Transverse colon (tissue), 4 donors: ENCODE measurements at regions not wholly inside any gene's neighbourhood (a gene's known extent, or its start where the extent isn't known, plus 50 kb on each side); places are given as distances from the start of the nearest gene placed in this dataset.
"Not testable (repeated sequence)": the region's sequence is repeated elsewhere in the genome, so short reads cannot be mapped to it uniquely, and the experiment has no call there.

Source experiments
- DNase-seq: peaks from one replicate; pipeline ENCODE4 v3.0.0-alpha.2; 2019
- H3K27ac ChIP-seq, 4 donors: fragments of 200-600 bp; sonication (generic); 2 replicates each; pipeline ENCODE4 v1.5.1; 2016 to 2018; ENCODE audit warnings: inconsistent platforms in 4 of 4
- H3K27me3 ChIP-seq: fragments of 200-600 bp; sonication (generic); 2 replicates; pipeline ENCODE4 v1.5.1; 2017; ENCODE audit warnings: inconsistent platforms
- H3K36me3 ChIP-seq, 4 donors: fragments of 200-600 bp; sonication (generic); 2 replicates each; pipeline ENCODE4 v1.5.1; 2017 to 2019; ENCODE audit warnings: inconsistent platforms in 4 of 4
- H3K4me1 ChIP-seq, 4 donors: fragments of 200-600 bp; sonication (generic); 2 replicates each; pipeline ENCODE4 v1.5.1; 2017 to 2020; ENCODE audit warnings: inconsistent platforms in 4 of 4
- H3K4me3 ChIP-seq, 4 donors: fragments of 200-600 bp; sonication (generic); 1 replicate in 1 of 4; 2 replicates in 3 of 4; pipeline versions ENCODE4 v1.5.1 to v1.6.1; 2017 to 2019; ENCODE audit warnings: inconsistent platforms in 4 of 4
- H3K9me3 ChIP-seq, 2 donors: fragments of 200-600 bp; sonication (generic); 2 replicates each; pipeline ENCODE4 v1.5.1; 2017 to 2019; ENCODE audit warnings: inconsistent platforms in 2 of 2
- EP300 ChIP-seq: sonication (generic); formaldehyde crosslinking; IDR thresholded peaks from one replicate; pipeline ENCODE4 v1.6.1; 2017; ENCODE audit warnings: antibody characterized with exemption, low read depth
- POLR2A ChIP-seq: fragments of 450-650 bp; IDR thresholded peaks from one replicate; pipeline ENCODE4 v1.6.1; 2016; ENCODE audit warnings: antibody characterized with exemption, mild to moderate bottlenecking, moderate library complexity
- POLR2AphosphoS5 ChIP-seq, 3 donors: sonication (generic); formaldehyde crosslinking; IDR thresholded peaks; one replicate each; pipeline ENCODE4 v1.6.1; 2016; ENCODE audit warnings: antibody characterized with exemption in 3 of 3
- whole genome bisulfite sequencing, 2 donors: methylation state at CpG; one replicate each; pipeline ENCODE4 v1.1.5; 2018; ENCODE audit warnings: low coverage in 1 of 2; 5-methylcytosine and 5-hydroxymethylcytosine counted together
- in situ Hi-C, 4 donors: fragments of 200-750 bp; cut with MboI; loops; one replicate each; pipeline versions ENCODE4 v1.15.0 to v1.15.1; 2017; ENCODE audit warnings: low sequenced_read_pairs in 3 of 4, low pct_ligation_motif_present in 1 of 4, low pct_unique_long_range_greater_than_20kb in 1 of 4
- intact Hi-C: fragments of 100-400 bp; cut with DNase I; formaldehyde crosslinking; loops from one replicate; pipeline ENCODE4 v1.15.1; 2023; ENCODE audit warnings: low total_unique reads
- TF ChIP-seq, protein P1 (sequence below), 5 experiments: fragments of 200-600 bp in 3 of 5; fragments of 450-650 bp in 2 of 5; sonication (generic) in 3 of 5; IDR thresholded peaks; 1 replicate in 2 of 5; 2 replicates in 3 of 5; pipeline ENCODE4 v1.5.1; 2016 to 2017; ENCODE audit warnings: antibody characterized with exemption in 5 of 5, inconsistent platforms in 3 of 5, mild to moderate bottlenecking in 2 of 5, moderate library complexity in 1 of 5

GRCh38 chr11:87596176-87596575 lies 558.4 kb downstream of the TMEM135 start:
- no peaks in the 10 kb centered on the region for H3K4me1 ChIP-seq
- no peaks in the 10 kb centered on the region for H3K9me3 ChIP-seq
- H3K36me3 ChIP-seq: no peaks in the 10 kb centered on the region
- no peak for DNase-seq
- intact Hi-C loops (no loop called here), in situ Hi-C loops (no loop called here)
- WGBS, 2 donors: 57 to 75% methylated on average over 5 of the region's 5 CpGs
- TF ChIP-seq EP300 (no peak), POLR2AphosphoS5 (IDR thresholded peaks at IDR 0.05) (no peak), POLR2A (no peak)
- TF ChIP-seq, protein P1, sequence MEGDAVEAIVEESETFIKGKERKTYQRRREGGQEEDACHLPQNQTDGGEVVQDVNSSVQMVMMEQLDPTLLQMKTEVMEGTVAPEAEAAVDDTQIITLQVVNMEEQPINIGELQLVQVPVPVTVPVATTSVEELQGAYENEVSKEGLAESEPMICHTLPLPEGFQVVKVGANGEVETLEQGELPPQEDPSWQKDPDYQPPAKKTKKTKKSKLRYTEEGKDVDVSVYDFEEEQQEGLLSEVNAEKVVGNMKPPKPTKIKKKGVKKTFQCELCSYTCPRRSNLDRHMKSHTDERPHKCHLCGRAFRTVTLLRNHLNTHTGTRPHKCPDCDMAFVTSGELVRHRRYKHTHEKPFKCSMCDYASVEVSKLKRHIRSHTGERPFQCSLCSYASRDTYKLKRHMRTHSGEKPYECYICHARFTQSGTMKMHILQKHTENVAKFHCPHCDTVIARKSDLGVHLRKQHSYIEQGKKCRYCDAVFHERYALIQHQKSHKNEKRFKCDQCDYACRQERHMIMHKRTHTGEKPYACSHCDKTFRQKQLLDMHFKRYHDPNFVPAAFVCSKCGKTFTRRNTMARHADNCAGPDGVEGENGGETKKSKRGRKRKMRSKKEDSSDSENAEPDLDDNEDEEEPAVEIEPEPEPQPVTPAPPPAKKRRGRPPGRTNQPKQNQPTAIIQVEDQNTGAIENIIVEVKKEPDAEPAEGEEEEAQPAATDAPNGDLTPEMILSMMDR (IDR thresholded peaks at IDR 0.05): no peak
- H3K4me3 ChIP-seq: no peak overlapping the region
- H3K27ac ChIP-seq: no peak overlapping the region
- H3K27me3 ChIP-seq: no peaks in the 10 kb centered on the region

DNA sequence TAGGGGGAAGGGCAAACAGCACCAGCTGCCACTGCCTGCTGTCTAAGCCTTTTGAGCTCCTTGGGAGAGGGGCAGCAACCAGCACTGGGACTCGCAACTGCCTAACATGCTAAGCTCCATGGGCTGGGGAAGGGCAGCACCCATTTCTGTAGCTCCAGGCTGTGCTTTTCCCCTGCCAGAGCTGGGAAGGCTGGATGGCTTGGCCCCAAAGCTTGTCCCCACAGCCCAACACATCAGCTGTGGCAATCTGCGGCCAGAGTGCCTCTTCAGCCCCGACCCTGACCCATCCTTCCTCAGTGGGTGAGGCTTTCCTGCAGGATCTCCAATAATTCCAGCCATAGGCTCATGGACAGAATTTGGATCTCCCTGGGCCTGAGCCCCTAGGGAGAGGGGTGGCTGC lies 551.3 kb downstream of the TMEM135 start:
- Histone ChIP-seq H3K27ac (no peak overlapping the region), H3K9me3 (no peaks in the 10 kb centered on the region), H3K4me3 (no peak overlapping the region), H3K36me3 (no peaks in the 10 kb centered on the region), H3K4me1 (no peaks in the 10 kb centered on the region), H3K27me3 (no peaks in the 10 kb centered on the region)
- TF ChIP-seq POLR2AphosphoS5 (IDR thresholded peaks at IDR 0.05) (no peak), POLR2A (no peak), EP300 (no peak)
- TF ChIP-seq, protein P1 (IDR thresholded peaks at IDR 0.05): no peak
- no peak for DNase-seq
- in situ Hi-C loops: no loop called here
- 91% methylated on average over 3 of the region's 3 CpGs; no CpG with 5 or more reads in 1 of the 2 donors for WGBS, 2 donors
- intact Hi-C loops: no loop called here

GRCh38 chr11:87585613-87586012 lies 547.9 kb downstream of the TMEM135 start:
- H3K27ac ChIP-seq, H3K36me3 ChIP-seq, in situ Hi-C loops, H3K9me3 ChIP-seq, H3K27me3 ChIP-seq, H3K4me1 ChIP-seq, DNase-seq, intact Hi-C loops, H3K4me3 ChIP-seq: not testable (repeated sequence)
- WGBS, 2 donors: 10 to 17% methylated on average over 1 of the region's 1 CpG

DNA sequence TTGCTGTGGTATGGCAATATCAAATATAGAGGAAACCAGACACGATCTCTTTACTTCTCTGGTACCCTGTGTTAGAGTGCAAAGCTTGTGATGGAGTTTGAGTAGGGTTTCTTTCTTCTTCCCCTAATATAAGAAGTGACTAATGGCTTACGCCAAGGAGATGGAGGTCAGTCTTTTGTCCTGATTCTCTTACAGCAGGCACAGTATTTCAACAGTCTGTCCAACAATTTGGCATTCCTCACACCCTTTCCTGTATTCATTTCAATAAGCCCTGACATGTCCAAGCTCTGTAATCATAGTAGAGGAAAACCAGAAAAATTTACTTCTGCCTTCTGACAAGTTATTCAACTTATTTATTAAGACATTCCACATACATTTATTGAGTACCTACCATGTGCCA lies 546.2 kb downstream of the TMEM135 start:
- no peak overlapping the region for H3K4me3 ChIP-seq
- H3K27me3 ChIP-seq: no peaks in the 10 kb centered on the region
- in situ Hi-C loops: no loop called here
- H3K4me1 ChIP-seq: no peaks in the 10 kb centered on the region
- no peaks in the 10 kb centered on the region for H3K9me3 ChIP-seq
- TF ChIP-seq EP300: no peak
- no peak for TF ChIP-seq POLR2A
- TF ChIP-seq, protein P1 (IDR thresholded peaks at IDR 0.05): no peak
- no peak for TF ChIP-seq POLR2AphosphoS5 (IDR thresholded peaks at IDR 0.05)
- 73 to 75% methylated on average over 2 of the region's 2 CpGs for WGBS, 2 donors
- DNase-seq: no peak
- intact Hi-C loops: no loop called here
- H3K27ac ChIP-seq: no peak overlapping the region
- H3K36me3 ChIP-seq: no peaks in the 10 kb centered on the region

DNA sequence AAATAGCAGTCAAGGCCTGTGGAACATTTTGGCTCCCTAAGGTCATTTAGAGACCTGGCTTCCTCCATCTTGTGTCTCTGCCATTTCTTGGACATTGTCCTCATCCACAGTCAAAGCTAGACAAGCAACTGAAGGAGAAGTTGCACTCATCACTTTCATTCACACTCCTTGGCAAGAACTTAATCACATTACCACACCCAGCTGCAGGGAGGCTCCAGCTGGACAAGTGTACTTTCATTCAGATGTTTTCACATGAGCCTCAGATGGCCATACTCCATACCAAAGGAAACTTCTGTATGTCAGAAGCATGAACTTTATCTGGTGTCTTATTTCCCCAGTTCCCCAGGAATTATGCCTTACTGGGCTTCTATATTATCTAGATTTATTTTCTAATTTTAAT lies 537.4 kb downstream of the TMEM135 start:
- DNase-seq: no peak
- H3K9me3 ChIP-seq: no peaks in the 10 kb centered on the region
- H3K27me3 ChIP-seq: no peaks in the 10 kb centered on the region
- no peaks in the 10 kb centered on the region for H3K4me1 ChIP-seq
- no peak overlapping the region for H3K4me3 ChIP-seq
- intact Hi-C loops (no loop called here), in situ Hi-C loops (no loop called here)
- H3K27ac ChIP-seq: no peak overlapping the region
- TF ChIP-seq POLR2AphosphoS5 (IDR thresholded peaks at IDR 0.05): no peak
- TF ChIP-seq POLR2A: no peak
- no peak for TF ChIP-seq EP300
- TF ChIP-seq, protein P1 (IDR thresholded peaks at IDR 0.05): no peak
- H3K36me3 ChIP-seq: no peaks in the 10 kb centered on the region
